22Rv1 (cell line): ENCODE measurements at regions not wholly inside any gene's neighbourhood (a gene's known extent, or its start where the extent isn't known, plus 50 kb on each side); places are given as distances from the start of the nearest gene placed in this dataset.

Source experiments
- H3K27ac ChIP-seq: fragments of 450-650 bp; 2 replicates; pipeline ENCODE4 v1.5.1; 2017
- ZFX ChIP-seq: fragments of 450-650 bp; IDR thresholded peaks from 2 replicates; pipeline ENCODE4 v1.6.1; 2017; ENCODE audit warnings: antibody characterized with exemption, borderline replicate concordance
- TF ChIP-seq, protein P1 (sequence below): fragments of 450-650 bp; IDR thresholded peaks from 2 replicates; pipeline ENCODE4 v1.5.1; 2017; ENCODE audit warnings: mild to moderate bottlenecking

DNA sequence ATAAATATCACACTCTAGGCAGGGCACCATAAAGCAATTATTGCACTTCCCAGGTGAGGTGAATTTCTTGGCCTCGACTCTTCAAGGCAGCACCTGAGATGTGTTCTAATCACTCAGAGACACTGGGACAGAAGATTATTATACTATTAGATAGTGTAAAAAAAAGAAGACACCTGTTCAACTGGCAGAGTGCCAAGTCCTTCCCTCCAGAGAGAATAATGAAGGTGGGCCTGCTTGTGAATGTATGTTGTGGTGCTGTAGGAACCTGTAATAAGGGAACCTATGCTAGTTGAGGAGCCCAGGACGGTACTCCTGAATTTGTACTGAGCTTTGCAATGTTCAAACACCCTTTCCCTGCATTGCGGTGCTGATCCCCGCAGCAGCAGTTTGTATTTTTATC, 107.5 kb downstream of the NXPE2 start:
- TF ChIP-seq ZFX: no peak
- H3K27ac ChIP-seq: no peak overlapping the region

DNA sequence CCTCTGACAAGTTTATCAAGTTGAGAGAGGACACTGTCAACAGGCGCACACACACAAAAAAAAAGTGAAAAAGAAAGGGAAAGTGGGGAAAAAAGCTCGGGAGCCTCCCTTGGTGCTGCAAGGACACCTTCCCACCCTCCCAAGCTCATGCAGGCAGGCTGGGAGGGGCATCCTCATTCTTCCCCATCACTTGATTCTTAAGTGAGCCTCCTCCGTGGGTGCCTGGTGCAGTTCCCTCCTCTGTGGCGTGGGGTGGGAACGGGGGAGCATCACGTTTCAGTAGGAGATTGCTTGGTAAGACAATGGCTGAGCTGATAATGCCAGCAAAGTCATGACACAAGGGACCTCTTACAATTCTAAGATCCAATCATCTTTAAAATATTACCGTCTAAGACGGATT, 108.8 kb downstream of the NXPE2 start:
- H3K27ac ChIP-seq: no peak overlapping the region
- no peak for TF ChIP-seq ZFX
- TF ChIP-seq, protein P1, sequence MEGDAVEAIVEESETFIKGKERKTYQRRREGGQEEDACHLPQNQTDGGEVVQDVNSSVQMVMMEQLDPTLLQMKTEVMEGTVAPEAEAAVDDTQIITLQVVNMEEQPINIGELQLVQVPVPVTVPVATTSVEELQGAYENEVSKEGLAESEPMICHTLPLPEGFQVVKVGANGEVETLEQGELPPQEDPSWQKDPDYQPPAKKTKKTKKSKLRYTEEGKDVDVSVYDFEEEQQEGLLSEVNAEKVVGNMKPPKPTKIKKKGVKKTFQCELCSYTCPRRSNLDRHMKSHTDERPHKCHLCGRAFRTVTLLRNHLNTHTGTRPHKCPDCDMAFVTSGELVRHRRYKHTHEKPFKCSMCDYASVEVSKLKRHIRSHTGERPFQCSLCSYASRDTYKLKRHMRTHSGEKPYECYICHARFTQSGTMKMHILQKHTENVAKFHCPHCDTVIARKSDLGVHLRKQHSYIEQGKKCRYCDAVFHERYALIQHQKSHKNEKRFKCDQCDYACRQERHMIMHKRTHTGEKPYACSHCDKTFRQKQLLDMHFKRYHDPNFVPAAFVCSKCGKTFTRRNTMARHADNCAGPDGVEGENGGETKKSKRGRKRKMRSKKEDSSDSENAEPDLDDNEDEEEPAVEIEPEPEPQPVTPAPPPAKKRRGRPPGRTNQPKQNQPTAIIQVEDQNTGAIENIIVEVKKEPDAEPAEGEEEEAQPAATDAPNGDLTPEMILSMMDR: no peak

DNA sequence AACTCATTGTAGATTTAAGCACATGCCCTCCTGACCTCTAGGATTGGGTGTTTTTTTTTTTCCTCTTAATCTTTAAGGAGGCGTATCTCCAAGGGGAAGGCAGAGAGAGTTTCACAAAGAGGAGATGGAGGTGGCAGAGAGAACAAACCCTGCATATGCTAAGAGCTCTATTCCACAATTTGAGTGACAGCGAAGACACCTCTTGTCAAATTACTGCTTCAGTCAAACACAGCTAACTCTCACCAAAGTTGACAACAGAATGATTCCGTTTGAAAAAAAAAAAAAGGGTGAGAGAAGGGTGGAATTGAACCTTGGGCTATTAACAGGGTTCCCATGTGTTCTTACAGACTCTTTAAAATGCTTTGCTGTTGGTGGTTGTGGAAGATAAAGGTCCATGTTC, 112.6 kb downstream of the NXPE2 start:
- TF ChIP-seq, protein P1: no peak
- no peak for TF ChIP-seq ZFX

DNA sequence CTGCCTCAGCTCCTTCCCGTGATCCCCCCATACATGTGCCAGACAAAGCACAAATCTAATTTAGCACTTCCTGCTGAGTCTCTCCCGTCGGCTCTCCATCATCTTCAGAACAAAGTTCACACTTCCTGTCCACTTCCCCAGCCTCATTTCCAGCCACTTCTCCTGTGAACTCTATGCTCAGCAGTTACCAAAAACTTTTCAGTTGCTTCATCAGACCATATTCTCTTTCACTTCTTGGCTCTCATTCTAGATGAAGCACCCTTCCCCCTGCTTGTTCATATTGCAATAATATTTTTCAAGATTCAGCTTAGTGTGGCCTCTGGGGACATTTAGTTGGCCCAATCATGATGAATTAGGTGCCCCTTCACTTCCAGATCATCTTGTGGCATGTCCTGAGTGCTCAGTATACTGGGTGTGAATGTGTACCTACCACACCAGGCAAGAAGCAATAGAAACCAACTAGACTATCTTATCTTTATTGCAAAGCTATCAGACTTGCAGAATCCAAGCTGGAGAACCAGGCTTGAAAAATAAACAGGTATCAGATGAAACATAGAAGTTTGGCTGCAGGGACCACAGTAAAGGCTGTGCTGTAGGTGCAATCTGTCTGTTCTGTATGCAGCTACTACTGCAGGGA, 115.8 kb downstream of the NXPE2 start:
- TF ChIP-seq, protein P1: no peak
- no peak for TF ChIP-seq ZFX
- H3K27ac ChIP-seq: no peak overlapping the region

More for the DNA sequence above, 112.6 kb downstream of the NXPE2 start:
- H3K27ac ChIP-seq: no peak overlapping the region

DNA sequence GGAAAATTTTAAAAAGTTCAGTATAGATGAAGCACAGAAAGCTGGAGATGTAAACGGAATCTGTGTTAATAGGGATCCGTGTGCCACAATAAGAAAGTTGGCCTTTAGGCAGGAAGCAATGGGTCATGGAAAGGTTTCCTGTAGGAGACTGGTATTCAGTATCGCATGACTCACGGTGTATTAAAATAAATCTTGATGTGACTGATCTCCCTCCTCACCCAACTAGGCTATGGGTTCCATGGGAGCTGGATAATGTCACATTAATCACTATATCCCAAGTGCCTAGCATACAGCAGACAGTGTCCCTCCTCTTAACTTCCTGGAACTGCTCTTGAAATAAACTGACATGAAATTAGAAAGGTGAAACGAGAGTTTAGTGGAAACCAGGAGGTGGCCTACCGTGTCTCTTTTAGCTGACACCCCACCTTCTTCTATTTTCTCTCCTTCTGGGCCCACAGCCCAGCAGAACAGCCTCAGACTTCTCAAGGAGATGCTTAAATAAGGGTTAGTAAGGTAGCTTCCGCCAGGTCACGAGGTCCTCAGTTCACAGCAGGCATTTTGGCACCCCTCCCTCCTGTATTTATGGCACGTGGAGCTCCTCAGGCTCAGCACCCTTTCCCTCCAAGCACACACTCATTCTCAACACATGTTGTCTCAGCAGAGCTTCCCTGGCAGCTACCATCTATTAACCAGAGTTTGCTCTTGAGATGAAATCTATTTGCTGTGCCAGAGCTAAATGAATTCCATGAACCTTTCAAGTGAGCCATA, 118.8 kb downstream of the NXPE2 start:
- TF ChIP-seq, protein P1: no peak
- TF ChIP-seq ZFX: no peak
- H3K27ac ChIP-seq: no peak overlapping the region

DNA sequence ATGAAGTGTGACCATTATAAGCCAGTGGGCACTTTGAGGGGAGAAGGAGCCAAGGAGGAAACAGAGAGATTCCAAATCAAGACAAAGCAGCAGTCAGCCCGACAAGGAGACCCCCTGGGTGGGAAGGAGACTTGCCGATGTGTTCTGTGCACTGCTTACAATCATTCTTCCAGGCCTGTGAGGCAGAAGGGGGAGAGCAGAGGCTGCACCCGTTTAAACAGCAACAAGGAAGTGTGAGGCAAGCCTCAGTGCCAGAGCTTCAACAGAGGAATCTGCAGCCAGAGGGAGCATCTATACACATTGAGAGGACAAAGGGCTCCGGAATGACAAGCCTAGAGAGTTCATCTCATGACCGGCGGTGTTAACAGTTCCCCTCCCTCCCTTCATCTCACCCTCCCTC, 121.1 kb downstream of the NXPE2 start:
- H3K27ac ChIP-seq: no peak overlapping the region
- no peak for TF ChIP-seq ZFX
- TF ChIP-seq, protein P1: no peak

DNA sequence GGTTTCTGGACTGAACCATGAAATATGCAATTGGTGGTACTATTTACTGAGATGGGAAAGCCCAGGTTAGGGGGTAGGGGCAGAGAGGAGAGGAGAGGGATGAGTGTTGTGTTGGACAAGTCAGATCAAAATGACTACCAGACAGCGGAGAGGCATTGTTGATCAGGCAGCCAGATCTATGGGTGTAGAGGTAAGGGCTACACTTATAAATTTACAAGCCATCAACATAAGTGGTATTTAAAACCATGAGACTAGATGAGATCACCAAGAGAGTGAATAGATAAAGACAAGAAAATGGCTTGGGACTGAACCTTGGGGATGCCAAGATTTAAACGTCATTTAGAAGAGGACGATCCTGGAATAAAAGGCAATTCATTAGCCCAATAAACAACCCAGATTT, 123.4 kb downstream of the NXPE2 start:
- no peak overlapping the region for H3K27ac ChIP-seq
- TF ChIP-seq, protein P1: no peak
- no peak for TF ChIP-seq ZFX
